Parathyroid adenoma (tissue), 2 donors: ENCODE measurements at regions not wholly inside any gene's neighbourhood (a gene's known extent, or its start where the extent isn't known, plus 50 kb on each side); places are given as distances from the start of the nearest gene placed in this dataset.
"Not testable (repeated sequence)": the region's sequence is repeated elsewhere in the genome, so short reads cannot be mapped to it uniquely, and the experiment has no call there.

Source experiments
- H2AFZ ChIP-seq: fragments of 300-600 bp; sonication (generic); one replicate; pipeline ENCODE4 v1.7.0; 2017; ENCODE audit warnings: antibody characterized with exemption, mild to moderate bottlenecking
- H3K27ac ChIP-seq: fragments of 300-600 bp; sonication (generic); one replicate; pipeline ENCODE4 v1.7.0; 2017
- H3K27me3 ChIP-seq: fragments of 300-600 bp; sonication (generic); one replicate; pipeline ENCODE4 v1.7.0; 2017; ENCODE audit warnings: low read length; ENCODE audit not compliant: control insufficient read depth, insufficient read depth
- H3K36me3 ChIP-seq: fragments of 300-600 bp; sonication (generic); one replicate; pipeline ENCODE4 v1.7.0; 2017; ENCODE audit warnings: low read length; ENCODE audit not compliant: control insufficient read depth, insufficient read depth
- H3K4me1 ChIP-seq: fragments of 300-600 bp; sonication (generic); one replicate; pipeline ENCODE4 v1.7.0; 2017; ENCODE audit warnings: control low read depth
- H3K4me2 ChIP-seq: fragments of 300-600 bp; sonication (generic); one replicate; pipeline ENCODE4 v1.7.0; 2017; ENCODE audit warnings: low read length
- H3K4me3 ChIP-seq: fragments of 300-600 bp; sonication (generic); one replicate; pipeline ENCODE4 v1.7.0; 2017; ENCODE audit warnings: low read depth, low read length
- H3K79me2 ChIP-seq: fragments of 300-600 bp; sonication (generic); one replicate; pipeline ENCODE4 v1.7.0; 2017; ENCODE audit warnings: control low read depth
- H3K9ac ChIP-seq: fragments of 300-600 bp; sonication (generic); one replicate; pipeline ENCODE4 v1.7.0; 2017; ENCODE audit warnings: mild to moderate bottlenecking
- H3K9me3 ChIP-seq: fragments of 300-600 bp; sonication (generic); one replicate; pipeline ENCODE4 v1.7.0; 2017; ENCODE audit warnings: low read length; ENCODE audit not compliant: control insufficient read depth
- CTCF ChIP-seq: fragments of 300-600 bp; sonication (generic); IDR thresholded peaks from one replicate; pipeline ENCODE4 v1.7.0; 2017; ENCODE audit warnings: antibody characterized with exemption, mild to moderate bottlenecking
- donor health status: primary hyperparathyroidism.

DNA sequence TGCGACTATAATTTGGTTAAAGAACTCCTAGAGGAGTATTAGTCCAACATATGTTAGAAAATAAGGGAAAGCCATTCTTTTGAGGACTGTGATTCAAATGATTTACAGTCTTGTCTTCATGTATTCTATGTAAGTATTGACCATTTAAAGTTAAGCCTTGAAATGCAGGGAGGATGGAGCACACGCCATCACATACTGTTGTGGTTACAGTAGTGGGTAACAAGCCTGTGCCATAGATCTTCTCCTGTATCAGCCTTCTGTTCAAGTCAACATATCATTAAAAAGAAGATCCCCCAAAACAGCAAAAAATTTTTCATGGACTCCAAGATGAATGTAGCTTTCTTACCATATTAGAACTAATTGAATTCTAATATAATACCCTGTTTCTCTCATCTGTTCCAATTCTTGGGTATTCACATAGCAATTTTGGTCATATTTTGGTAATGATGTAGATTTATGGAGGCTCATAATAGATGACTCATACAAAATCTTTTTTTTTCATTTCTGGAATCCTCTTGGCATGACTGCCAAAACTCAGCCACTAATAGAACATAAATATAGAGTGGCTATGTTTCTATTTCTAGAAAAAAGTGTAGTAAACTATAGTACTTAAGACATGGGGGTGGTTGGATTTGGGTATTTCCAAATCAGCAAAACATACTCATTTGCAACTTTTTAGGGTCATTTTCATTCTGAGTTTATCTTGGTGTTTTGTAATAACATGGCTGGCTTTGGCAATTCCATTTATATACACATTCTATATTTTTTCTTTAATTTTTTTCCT lies 413.5 kb downstream of the BCKDHB start:
- Histone ChIP-seq H3K4me3 (no peak overlapping the region), H3K36me3 (no peaks in the 10 kb centered on the region), H2AFZ (no peak overlapping the region), H3K79me2 (no peaks in the 10 kb centered on the region), H3K9ac (no peak overlapping the region), H3K4me1 (no peaks in the 10 kb centered on the region), H3K9me3 (no peaks in the 10 kb centered on the region), H3K27ac (no peak overlapping the region), H3K27me3 (no peaks in the 10 kb centered on the region), H3K4me2 (no peak overlapping the region)
- TF ChIP-seq CTCF: no peak

DNA sequence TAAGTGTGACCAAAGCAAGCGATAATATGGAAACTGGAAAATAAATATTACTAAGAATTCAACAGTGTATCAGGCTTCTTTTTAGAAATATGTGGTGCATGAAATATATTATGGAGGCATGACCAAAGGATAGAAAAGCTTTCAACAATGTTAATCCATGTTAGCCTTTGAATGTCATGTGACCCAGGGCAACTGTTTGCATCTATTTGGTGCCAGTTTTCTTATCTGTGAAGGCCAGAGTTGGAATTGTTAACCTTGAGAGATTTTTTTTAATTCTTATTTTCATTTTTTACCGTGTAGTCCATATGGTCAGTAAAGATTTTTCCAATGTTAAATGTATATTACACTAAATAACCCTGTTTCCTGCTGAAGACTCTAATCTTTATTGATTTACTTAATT lies 411.1 kb downstream of the BCKDHB start:
- TF ChIP-seq CTCF: no peak
- Histone ChIP-seq H3K4me1 (no peaks in the 10 kb centered on the region), H3K36me3 (no peaks in the 10 kb centered on the region), H3K27me3 (no peaks in the 10 kb centered on the region), H3K79me2 (no peaks in the 10 kb centered on the region), H3K9me3 (no peaks in the 10 kb centered on the region), H3K4me3 (no peak overlapping the region), H3K9ac (no peak overlapping the region), H3K4me2 (no peak overlapping the region), H3K27ac (no peak overlapping the region), H2AFZ (no peak overlapping the region)

DNA sequence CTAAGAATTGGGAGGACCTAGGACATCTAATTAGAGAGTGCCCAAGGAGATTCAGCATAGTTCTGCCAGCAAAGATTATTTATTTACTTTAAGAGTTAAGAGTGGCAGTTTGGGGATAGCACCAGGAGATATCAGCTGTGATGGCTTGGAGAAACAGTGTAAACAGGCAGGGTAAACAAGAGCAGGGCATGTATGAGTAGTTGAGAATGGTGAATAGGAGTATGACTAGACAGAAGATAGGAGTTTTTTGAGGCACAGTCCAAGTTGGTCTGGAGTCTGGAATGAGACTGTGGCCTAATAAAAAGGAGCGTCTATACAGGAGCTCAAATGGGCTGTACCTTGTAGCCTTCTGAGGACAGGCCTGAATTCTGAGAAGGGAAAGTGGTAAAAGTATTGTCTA lies 404.1 kb downstream of the BCKDHB start:
- not testable (repeated sequence) for H2AFZ ChIP-seq, H3K4me2 ChIP-seq, H3K27me3 ChIP-seq, H3K9ac ChIP-seq, H3K79me2 ChIP-seq, H3K9me3 ChIP-seq, H3K36me3 ChIP-seq, H3K27ac ChIP-seq, H3K4me1 ChIP-seq, H3K4me3 ChIP-seq

DNA sequence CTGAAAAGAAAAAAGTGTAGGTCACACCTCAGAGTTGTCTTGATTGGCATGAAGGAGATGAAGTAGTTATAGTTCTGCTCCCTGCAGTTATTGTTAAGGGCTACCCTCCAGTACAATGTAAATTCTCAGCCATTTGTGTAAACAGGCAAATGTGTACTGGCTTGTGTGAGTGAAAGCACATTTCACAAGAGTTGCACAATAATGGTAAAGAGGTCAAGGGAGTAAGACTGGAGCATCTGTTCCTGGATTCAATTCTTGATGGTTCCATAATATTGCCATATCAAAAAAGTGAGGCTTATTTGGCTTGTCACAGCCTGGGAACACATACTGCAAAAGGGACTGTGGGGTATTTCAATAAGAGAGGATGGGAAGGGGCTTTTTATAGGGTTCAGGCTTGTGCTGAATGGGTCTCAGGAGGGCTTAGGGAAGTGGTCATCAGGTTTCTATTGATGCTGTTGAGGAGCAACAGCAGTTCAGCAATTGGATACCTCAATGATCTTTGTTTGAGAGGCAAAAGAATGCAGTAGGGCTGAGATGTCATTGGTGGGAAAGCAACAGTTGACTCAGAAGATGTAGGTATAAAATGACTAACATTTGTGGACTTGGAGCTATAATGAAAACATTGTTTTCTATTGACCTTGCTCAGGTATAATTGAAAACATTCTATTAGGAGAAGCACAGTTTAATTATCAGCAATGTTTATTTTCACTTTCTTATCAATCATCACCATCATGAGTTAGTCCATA lies 402.6 kb downstream of the BCKDHB start:
- Histone ChIP-seq H3K9me3 (no peaks in the 10 kb centered on the region), H3K4me3 (no peak overlapping the region), H3K4me1 (no peaks in the 10 kb centered on the region), H3K27me3 (no peaks in the 10 kb centered on the region), H3K27ac (no peak overlapping the region), H3K36me3 (no peaks in the 10 kb centered on the region), H3K9ac (no peak overlapping the region), H2AFZ (no peak overlapping the region), H3K79me2 (no peaks in the 10 kb centered on the region), H3K4me2 (no peak overlapping the region)
- TF ChIP-seq CTCF: no peak

GRCh38 chr6:80504882-80505281 lies 398.4 kb downstream of the BCKDHB start:
- no peak overlapping the region for H3K27ac ChIP-seq
- H3K9ac ChIP-seq: no peak overlapping the region
- no peaks in the 10 kb centered on the region for H3K79me2 ChIP-seq
- H2AFZ ChIP-seq: no peak overlapping the region
- H3K36me3 ChIP-seq: no peaks in the 10 kb centered on the region
- H3K27me3 ChIP-seq: no peaks in the 10 kb centered on the region
- H3K4me2 ChIP-seq: no peak overlapping the region
- TF ChIP-seq CTCF: no peak
- no peaks in the 10 kb centered on the region for H3K4me1 ChIP-seq
- no peak overlapping the region for H3K4me3 ChIP-seq
- H3K9me3 ChIP-seq: no peaks in the 10 kb centered on the region
